PC-9 (cell line): ENCODE measurements at regions not wholly inside any gene's neighbourhood (a gene's known extent, or its start where the extent isn't known, plus 50 kb on each side); places are given as distances from the start of the nearest gene placed in this dataset.

Source experiments
- CTCF ChIP-seq: fragments of 200-600 bp; sonication (generic); conservative IDR thresholded peaks from 2 replicates; pipeline ENCODE4 v1.6.1; 2017; ENCODE audit warnings: mixed run types, antibody characterized with exemption, mild to moderate bottlenecking, moderate library complexity
- EZH2 ChIP-seq: fragments of 200-600 bp; sonication (generic); IDR thresholded peaks from 2 replicates; pipeline ENCODE4 v1.8.0; 2017; ENCODE audit warnings: antibody characterized with exemption, low read depth

DNA sequence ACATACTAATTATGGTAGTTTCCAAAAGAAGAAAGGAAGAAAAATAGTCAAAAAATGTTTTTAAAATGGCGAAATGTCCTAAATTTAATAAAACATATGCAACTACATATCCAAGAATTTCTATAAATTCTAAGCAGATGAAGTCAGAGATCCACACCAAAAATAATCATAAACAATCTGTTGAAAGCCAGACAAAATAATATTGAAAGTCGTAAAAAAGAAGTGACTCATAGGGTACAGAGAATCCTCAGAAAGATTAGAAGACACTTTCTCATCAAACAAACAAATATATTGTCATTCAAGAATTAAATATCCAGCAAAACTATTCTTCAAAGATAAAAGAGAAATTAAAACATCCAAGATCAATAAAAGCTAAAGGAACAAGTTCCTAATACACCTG lies 281.4 kb upstream of the ZNF804A start:
- TF ChIP-seq CTCF (no peak), EZH2 (no peak)
